Large intestine (tissue), 3 donors: ENCODE measurements at regions not wholly inside any gene's neighbourhood (a gene's known extent, or its start where the extent isn't known, plus 50 kb on each side); places are given as distances from the start of the nearest gene placed in this dataset.
A peak's percentile ranks its signal among the peaks of the same experiment; 100 is the strongest.

Source experiments
- DNase-seq, 2 donors: peaks; one replicate each; pipeline versions ENCODE4 v3.0.0 to v3.0.0-alpha.2; 2013
- H3K27ac ChIP-seq: one replicate; pipeline ENCODE4 v1.5.1; 2013; ENCODE audit warnings: low read length
- H3K27me3 ChIP-seq: 2 replicates; pipeline ENCODE4 v1.6.1; 2013; ENCODE audit warnings: low read length; ENCODE audit not compliant: control insufficient read depth, insufficient read depth
- H3K36me3 ChIP-seq: 2 replicates; pipeline ENCODE4 v1.6.1; 2013; ENCODE audit warnings: low read length; ENCODE audit not compliant: control insufficient read depth, insufficient read depth
- H3K4me1 ChIP-seq: one replicate; pipeline ENCODE4 v1.6.1; 2013; ENCODE audit warnings: low read length; ENCODE audit not compliant: control insufficient read depth, insufficient read depth
- H3K4me3 ChIP-seq: one replicate; pipeline ENCODE4 v1.5.1; 2013; ENCODE audit warnings: low read length
- H3K9me3 ChIP-seq: one replicate; pipeline ENCODE4 v1.6.1; 2013; ENCODE audit warnings: mild to moderate bottlenecking, low read depth, low read length, moderate library complexity; ENCODE audit not compliant: control insufficient read depth
- WGBS: methylation state at CpG from one replicate; pipeline ENCODE4 v1.1.5; 2013; ENCODE audit warnings: low lambda C conversion rate; ENCODE audit not compliant: insufficient coverage; 5-methylcytosine and 5-hydroxymethylcytosine counted together

DNA sequence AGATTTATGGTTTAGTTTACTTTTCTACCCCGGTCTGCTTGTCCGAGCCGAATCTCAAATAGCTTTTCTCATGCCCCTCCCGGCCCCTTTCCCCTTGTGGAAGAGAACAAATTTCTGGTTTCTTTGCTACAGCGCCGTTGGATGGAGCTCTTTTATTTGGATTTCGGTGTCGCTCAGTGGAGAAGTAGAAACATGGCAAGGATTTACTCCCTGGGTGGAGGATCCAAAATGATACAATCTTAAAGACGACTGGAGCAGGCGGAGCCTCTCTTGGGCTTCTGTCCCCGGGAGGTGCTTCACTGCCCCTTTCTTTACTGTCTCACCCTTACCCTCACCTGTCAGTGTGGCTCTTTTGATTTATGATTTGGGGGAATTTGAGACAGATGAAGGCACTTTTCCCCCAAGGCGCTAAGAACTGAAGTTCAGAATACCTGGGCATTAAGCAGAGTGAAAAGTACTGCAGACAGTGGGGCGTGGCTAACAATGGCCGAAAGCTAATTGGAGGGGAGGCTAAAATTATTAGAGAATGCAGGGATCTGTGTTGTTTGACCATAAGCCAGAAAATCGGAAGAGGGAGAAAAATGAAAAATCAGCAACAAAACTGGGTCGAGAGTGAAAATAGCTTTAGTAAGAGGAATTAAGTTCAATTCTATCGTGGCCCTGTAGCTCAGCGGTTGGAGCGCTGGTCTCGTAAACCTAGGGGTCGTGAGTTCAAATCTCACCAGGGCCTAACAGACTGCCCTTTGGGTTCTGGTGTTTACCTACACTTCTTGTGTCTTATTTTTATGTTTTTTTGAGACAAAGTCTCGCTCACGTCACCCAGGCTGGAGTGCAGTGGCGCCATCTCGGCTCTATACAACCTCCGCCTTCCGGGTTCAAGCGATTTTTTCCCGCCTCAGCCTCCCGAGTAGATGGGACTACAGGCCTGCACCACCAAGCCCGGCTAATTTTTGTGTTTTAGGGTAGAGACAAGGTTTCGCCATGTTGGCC, 145.1 kb upstream of the ZNF184 start:
- no peak for DNase-seq
- no peak overlapping the region for H3K27ac ChIP-seq
- H3K27me3 ChIP-seq = peaks cover 46% of the 10 kb centered on the region
- no peaks in the 10 kb centered on the region for H3K9me3 ChIP-seq
- peaks cover 6% of the 10 kb centered on the region for H3K4me1 ChIP-seq
- WGBS = 0% methylated on average over 5 of the region's 32 CpGs
- no peaks in the 10 kb centered on the region for H3K36me3 ChIP-seq
- peak overlapping the region; percentile 25 for H3K4me3 ChIP-seq

DNA sequence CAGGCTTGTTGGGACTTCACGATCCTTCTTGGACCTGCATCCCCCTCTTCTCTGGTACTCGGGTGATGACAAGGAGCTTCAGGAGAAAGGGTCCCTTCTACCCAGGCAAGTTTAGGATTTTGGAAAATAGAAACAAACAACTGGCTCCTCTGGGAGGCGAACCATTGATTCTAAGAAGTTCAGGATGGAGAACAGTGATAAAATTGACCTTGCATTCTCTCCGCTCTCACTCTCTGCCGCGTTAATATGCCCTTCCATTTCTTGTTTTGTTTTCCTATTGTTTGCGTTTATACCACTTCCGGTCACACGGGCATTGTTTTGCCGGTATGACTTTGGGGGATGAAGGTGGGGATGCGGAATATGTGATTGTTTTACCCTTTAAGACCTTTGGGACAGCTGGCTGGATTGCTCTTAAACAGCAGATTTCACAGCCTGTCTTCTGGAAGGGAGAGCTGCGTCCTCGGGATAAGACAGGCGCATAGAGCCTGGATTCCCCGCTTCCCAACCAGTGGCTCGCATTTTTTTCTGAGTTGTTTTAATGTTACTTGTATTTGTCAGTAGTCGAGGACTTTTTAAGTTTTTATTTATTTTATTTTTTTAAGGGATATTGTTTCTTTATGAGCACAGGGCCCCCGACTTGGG, 144.3 kb upstream of the ZNF184 start:
- H3K9me3 ChIP-seq = no peaks in the 10 kb centered on the region
- H3K36me3 ChIP-seq = no peaks in the 10 kb centered on the region
- H3K27ac ChIP-seq = no peak overlapping the region
- H3K4me3 ChIP-seq = peak overlapping the region; percentile 25
- no peak for DNase-seq
- H3K4me1 ChIP-seq = peaks cover 6% of the 10 kb centered on the region
- 0% methylated on average over 6 of the region's 18 CpGs for WGBS
- peaks cover 45% of the 10 kb centered on the region for H3K27me3 ChIP-seq

DNA sequence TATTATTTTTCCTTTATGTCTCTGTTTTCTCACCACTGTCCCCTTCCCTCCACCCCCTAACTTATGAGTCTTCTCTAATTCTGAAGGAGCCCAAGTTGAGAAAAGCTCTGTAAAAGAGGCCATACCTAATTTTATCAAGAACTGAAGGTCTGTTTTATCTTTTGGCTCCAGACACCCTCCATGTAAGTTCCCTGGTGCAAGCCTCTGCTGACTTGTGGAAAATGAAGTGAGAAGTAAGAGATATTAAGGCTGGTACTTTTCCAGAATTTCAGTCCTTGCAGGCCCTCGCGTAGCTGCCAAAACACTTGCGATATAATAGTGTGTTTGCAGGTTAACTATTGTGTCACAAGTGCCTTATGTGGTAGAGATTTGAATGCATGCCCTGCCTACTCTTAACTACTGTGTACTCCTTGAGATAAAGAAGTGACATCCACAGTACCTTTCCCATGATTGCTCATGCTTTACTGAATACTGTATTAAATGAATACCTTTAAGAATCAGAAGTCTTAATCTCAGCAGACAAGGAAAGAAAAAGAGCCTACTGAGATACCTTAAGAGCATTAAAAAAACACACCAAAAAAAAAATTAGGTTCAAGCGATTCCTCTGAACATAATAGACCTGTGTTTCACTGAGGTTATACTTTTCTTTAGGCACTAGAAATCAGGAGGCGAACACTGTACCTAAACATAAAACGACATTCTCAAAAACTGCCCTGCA, 143.6 kb upstream of the ZNF184 start:
- Histone ChIP-seq H3K9me3 (no peaks in the 10 kb centered on the region), H3K27ac (no peak overlapping the region), H3K4me3 (no peak overlapping the region), H3K4me1 (peaks cover 6% of the 10 kb centered on the region), H3K27me3 (peaks cover 43% of the 10 kb centered on the region), H3K36me3 (no peaks in the 10 kb centered on the region)
- no peak for DNase-seq
- 29% methylated on average over 1 of the region's 6 CpGs for WGBS

DNA sequence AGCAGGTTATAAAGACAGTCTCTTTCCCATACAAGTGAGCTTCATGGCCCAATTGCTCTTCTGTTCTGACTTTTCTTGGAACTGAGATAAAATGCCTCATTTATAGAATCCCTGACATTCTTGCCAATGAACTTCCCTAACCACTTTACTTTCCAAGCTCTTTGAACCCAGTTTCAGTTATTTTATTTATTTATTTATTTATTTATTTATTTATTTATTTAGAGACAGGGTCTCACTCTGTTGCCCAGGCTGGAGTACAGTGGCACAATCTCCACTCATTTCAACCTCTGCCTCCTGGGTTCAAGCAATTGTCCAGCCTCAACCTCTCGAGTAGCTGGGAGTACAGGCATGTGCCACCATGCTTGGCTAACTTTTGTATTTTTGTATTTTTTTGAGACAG, 138.5 kb upstream of the ZNF184 start:
- no CpG with 5 or more reads among the region's 1 CpG for WGBS
- Histone ChIP-seq H3K9me3 (no peaks in the 10 kb centered on the region), H3K27me3 (peaks cover 18% of the 10 kb centered on the region), H3K36me3 (no peaks in the 10 kb centered on the region), H3K27ac (no peak overlapping the region), H3K4me3 (no peak overlapping the region), H3K4me1 (no peaks in the 10 kb centered on the region)
- no peak for DNase-seq

DNA sequence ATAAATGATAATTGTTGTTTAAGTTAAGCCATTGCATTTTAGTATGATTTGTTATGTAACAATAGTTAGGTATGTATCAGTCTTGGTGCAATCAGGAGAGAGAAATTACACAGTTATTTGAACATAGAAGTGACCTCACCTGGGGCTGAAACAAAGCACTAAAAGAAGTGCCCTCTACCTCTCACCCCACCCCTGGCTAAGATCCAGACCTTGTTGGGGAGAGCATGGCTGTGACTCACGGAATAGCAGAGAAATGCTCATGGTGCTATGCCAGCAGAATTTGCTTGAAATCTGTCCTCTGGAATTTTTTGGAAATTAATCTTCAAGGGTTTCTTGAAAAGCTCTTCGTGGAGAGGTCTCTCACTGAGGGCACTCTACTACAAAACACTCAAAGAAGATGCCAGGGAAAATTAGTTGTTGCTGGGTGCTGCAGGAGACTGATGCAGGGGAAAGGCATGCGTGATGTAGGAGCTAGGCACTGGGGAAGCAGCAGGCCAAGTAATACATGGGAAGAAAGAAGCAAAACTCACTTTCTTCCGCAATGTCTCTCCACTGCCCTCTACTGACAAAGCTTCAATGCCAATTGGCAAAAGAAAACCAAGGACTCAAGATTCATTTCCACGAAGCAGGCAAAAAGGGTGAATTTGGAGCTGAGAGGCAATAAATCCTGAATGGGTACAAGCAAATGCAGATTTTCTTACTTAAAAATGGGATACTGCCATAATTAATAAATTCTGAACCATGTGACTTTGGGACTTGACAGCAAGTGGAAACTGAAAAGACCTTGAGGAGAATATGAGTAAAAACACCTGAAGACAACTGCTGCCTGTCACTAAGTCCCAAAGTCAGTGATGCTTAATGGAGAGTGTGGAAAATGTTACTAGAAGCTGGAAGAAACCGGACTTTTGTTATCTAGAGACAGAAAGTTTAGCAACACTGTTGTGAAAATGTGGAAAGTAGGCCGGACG, 136.3 kb upstream of the ZNF184 start:
- peaks cover 31% of the 10 kb centered on the region for H3K27me3 ChIP-seq
- peak; percentile 19 to 39 for DNase-seq
- no peaks in the 10 kb centered on the region for H3K9me3 ChIP-seq

DNA sequence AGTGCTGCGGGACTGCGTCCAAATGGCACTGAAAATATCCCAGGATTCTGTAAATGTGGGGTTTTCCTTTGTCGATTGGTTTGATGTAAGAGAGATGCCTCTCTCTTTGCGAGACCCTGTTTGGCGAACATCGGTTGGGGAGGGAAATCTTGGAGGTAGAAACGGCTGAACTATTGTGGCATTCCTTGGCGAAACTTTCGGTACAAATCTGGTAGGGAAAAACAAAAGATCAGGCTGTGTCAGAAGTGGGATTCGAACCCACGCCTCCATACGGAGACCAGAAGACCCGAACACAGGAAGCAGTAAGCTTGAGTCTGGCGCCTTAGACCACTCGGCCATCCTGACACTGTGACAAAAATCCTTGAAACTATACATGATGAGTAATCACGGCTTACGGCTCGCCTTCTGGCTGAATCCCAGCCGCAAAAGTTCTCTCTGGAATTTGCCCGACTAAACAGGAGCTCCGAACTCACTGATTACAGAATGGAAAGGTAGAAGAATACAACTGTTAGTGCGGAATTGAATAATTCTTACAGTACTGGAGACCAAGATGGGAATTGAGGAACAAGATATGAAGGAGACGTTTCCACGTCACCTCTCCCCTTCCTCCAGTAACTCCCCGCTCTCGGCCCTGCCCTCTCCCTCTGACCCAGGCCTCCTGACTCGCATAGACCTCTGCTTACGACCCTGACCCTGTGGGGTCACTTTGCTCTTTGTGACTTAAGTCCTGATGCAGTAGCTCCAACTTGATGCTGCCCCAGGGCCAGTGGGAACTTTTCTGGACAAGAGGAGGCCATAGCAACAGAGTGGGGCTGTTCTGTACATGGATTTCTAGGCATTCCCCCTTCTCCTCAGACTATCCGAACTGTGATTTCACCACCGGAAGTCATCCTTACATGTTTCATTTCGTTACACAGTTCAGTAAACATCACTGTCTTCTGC, 132.8 kb upstream of the ZNF184 start:
- 25% methylated on average over 4 of the region's 31 CpGs for whole genome bisulfite sequencing
- no peaks in the 10 kb centered on the region for H3K9me3 ChIP-seq
- no peaks in the 10 kb centered on the region for H3K4me1 ChIP-seq
- H3K27me3 ChIP-seq = peaks cover 50% of the 10 kb centered on the region
- peak; percentile 27 to 37 for DNase-seq
- no peak overlapping the region for H3K27ac ChIP-seq
- no peaks in the 10 kb centered on the region for H3K36me3 ChIP-seq
- H3K4me3 ChIP-seq = no peak overlapping the region

More for the DNA sequence above, 136.3 kb upstream of the ZNF184 start:
- H3K36me3 ChIP-seq = no peaks in the 10 kb centered on the region
- WGBS = 38% methylated on average over 2 of the region's 8 CpGs
- no peaks in the 10 kb centered on the region for H3K4me1 ChIP-seq
- no peak overlapping the region for H3K27ac ChIP-seq
- no peak overlapping the region for H3K4me3 ChIP-seq

DNA sequence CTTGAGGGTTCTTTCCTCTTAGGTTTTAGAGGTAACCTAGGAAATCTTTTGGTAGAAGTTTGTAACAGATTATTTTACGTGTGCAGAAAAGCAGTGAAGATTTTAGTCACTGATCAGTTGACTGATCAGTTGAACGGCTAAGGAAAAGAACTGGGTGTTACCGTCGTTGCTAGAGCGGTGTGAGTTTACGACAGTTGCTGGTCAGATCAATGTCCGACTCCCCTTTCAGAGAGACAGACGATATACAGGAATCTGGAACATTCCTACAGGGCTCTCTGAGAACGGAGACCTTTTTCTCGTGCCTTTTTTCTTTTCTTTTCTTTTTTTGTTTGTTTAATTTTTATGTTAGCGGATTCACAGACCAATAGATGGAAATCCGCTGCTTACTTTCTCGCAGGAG, 132.1 kb upstream of the ZNF184 start:
- WGBS = 2% methylated on average over 7 of the region's 13 CpGs
- Histone ChIP-seq H3K36me3 (no peaks in the 10 kb centered on the region), H3K4me3 (no peak overlapping the region), H3K9me3 (no peaks in the 10 kb centered on the region), H3K4me1 (no peaks in the 10 kb centered on the region), H3K27ac (no peak overlapping the region), H3K27me3 (peaks cover 55% of the 10 kb centered on the region)
- DNase-seq = no peak

DNA sequence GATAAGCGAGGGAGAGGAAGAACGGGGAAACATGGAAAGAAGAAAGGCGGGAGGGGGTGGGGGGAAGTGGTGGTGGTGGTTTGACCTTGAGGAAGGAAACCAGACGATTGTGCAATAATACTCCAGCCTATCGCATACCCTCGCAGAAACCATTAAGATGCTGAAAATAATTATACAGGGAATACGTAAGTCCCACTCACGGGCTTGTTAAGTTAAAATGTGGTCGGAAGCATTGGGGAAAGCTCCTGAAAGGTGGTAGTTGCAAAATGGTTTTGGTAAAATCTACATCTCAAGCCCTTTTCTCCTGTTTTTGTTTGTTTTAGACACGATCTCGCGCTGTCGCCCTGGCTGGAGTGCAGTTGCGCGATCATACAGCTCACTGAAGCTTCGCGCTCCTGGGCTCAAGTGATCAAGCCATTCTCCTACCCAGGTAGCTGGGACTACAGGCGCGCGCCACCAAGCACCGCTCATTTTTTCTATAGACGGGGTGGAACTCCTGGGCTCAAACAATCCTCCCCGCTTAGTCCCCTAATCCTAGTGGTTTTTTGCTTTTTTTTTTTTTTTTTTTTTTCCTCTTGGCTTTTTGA, 128.9 kb upstream of the ZNF184 start:
- no peaks in the 10 kb centered on the region for H3K4me1 ChIP-seq
- H3K4me3 ChIP-seq = no peak overlapping the region
- H3K9me3 ChIP-seq = no peaks in the 10 kb centered on the region
- DNase-seq = no peak
- no peaks in the 10 kb centered on the region for H3K36me3 ChIP-seq
- peaks cover 65% of the 10 kb centered on the region for H3K27me3 ChIP-seq
- no peak overlapping the region for H3K27ac ChIP-seq
- 23% methylated on average over 10 of the region's 23 CpGs for WGBS
